ENCODE measurements at regions not wholly inside any gene's neighbourhood (a gene's known extent, or its start where the extent isn't known, plus 50 kb on each side); places are given as distances from the start of the nearest gene placed in this dataset.

DNA sequence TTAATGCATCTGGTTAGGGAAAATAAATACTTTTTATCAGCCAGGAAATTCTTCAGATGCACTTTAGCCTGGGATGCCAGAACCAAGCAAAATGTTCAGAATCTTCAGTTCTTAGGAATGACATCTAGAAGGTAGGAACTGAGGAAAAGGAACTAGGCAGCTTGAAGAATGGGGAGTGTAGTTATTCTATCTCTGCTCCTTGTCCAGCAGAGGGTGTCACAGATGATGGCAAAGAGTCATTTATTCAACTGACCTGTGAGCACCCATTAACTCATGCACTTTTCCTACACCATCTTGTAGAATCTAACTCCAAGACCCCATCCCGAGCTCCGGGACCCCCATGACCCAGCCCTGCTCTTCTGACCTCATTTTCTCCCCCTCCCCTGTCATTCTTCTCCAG, 122.1 kb upstream of the ISX start:
- DNase-seq, result no peak

DNA sequence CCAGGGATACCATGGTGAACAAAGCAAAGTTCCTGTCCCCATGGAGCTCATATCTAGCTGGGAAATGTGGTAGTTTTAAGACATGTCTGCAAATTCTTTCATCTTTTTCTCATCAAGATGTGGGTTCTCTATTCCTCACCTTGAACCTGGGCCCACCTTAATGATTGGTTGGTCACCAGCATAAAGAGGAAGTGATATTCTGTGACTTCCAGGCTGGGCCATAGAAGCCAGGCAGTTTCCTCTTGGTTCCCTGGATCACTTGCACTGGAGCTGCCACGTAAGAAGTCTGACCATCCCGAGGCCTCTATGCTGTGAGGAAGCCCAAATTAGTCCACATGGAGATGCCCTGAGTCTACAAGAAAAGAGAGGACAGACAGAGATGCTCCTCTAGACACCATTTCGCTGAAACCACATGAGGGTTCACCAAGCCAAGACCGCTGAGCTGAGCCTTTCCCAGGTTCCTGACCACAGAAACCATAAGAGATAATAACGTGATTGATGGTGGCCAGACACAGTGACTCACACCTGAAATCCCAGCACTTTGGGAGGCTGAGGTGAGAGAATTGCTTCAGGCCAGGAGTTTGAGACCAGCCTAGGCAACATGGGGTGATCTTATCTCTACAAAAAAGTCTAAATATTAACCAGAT, 119.5 kb upstream of the ISX start:
- no peak for DNase-seq

DNA sequence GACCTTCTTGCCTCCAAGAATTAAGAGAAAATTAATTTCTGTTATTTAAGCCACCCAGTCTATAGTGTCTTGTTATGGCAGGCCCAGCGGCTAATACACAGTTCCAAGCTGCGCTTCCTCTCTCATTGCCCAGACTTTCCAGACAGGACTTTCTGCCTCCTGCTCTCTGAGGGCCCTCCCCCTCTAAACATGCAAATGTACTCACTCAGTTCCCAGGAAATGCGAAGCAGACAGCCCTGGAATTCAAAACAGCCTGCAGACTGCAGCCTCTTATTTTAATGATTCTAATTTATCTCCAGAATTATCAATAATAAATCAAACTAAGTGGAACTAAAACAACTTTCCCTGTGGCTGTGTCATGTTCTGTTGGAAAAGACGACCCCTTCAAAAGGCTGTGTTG, 115.5 kb upstream of the ISX start:
- no peak for DNase-seq

DNA sequence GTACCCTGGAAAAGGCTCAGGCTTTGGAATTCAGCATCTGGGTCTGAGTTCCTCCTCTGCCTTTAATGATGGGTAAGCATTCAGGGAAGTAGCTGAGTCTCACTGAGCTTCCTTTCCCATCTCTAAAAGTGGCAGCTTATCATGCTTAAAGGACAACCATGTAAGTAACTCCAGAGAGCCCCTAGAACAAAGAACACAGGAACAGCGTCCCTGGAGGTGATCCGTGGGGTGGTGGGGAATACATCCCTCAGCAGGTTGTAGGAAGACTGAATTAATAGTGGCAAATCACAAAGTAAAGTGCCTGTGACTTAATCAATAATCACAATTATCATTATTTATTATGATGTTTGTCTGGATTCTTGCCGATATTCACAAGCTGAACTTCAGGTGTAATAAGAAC, 114.7 kb upstream of the ISX start:
- DNase-seq, result no peak

DNA sequence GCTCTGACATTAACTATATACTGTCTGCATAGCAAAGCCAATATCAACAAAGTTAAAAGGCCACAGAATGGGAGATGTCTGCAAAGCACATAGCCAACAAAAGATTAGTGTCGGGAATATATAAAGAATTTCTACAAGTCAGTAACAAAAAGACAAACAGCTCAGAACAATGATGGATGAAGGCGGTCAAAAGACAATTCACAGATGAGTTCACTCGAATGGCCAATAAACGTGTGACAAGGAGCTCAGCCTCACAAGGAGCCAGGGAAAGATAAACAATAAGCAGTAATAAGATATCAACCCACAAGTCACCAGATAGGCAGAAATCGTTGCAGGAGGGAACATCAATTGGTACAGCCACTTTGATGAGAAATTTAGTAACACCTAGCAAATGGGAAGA, 106.0 kb upstream of the ISX start:
- no peak for DNase-seq

DNA sequence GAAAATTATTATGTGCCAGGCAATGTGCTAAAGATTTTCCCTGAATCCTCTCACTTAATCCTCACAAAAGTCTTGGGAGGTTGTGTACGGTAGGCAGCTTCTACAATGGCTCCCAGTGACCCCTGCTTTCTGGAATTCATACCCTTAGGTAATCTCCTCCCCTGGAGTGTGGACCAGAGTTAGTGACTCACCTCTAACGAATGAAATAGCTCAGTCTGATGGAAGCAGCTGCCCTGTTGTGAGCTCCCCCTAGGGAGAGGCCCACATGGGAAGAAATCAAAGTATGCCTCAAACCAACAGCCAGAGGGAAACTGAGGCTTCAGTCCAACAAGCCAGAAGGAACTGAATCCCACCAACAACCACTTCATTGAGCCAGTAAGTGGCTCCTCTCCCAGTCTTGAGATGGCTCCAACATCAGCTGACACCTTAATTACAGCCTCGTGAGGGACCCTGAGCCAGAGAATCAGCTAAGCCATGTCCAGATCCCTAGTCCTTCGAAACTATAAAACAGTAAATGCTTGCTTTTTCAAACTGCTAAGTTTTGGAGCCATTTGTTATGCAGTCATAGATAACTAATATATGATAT, 98.9 kb upstream of the ISX start:
- no peak for DNase-seq

DNA sequence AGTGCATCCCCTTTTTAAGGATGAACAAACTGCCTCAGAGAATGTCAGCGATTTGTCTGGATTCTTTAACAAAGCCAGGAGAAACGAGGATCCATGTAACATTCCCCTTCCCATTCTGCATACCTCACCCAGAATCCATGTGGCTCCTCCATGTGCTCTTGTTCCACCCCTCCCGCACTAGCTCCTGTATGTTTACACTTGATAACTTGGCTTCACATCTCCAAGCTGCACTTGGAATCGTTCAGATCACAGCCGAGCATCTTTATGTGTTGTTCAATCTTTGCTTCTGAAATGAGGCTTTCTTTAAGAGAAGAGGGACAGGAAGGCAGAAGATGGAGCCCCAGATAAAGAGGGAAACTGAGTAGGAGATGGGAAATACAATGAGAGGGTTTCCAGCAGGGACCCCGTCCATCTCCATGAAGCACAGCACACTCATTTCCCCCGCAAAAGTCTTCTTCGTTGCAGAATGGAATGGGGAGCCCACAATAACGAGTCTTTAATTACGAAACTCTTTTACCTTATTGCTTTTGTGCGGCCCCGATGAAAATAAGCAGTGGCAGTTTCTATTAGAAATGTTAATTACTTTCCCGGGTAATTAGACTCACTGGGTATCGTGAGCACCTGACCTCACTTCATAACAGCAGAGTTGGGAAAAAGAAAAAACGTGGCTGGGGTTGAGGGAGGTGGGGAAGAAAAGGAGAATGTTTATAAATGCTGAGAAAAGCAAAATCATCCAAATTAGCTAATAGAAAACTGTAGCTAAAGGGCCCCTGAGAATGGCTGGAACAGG, 96.8 kb upstream of the ISX start:
- DNase-seq, result no peak

DNA sequence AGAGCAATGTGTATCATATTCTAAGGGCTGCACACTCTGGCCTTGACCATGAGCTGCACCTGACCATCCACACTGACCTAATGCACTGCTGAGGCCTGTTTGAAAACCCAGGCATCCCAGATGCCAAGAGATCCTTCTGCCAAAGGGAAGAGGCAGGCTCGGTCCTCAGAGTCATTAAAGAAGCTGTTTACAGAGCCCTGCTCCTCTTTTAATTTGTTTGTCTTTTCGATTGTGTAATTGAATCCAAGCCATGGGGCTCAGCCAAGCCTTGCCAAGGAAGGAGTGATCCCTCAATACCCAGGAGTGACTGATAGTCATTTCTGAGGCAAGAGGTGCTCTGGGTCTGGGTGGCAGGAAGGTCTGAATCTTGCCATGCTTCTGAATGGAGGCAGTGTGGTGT, 94.5 kb upstream of the ISX start:
- no peak for DNase-seq

DNA sequence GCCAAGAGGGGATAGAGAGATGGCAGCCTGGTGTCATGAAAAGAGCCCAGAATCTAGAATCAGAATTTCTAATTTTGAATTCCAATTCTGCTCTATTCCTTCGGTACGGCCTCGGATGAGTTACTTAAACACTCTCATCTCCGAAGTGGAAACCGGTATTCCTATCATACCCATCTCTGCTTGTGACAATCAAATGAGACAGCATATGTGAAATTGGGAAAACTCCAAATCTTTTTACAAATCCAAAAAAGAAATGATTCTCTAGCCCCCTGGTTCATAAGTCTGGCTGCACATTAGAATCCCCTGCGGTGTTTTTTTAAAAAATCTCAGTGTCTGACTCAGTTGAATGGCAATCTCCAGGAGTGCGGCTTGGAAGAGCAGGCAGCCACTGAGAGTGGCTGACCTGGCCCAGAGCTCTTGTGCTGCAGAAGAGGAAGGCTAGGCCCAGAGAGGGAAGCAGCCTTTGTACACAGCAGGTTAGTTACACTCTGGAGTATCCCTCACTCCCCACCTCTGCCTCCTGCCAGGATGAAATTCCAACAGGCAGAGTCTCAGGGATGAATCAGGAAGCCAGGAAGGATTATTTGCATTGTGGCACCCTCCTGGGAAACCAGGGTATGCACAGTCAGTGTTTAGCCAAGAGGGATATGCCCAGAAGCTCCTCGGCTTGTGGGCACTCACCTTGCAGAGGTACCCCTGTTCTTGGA, 93.6 kb upstream of the ISX start:
- DNase-seq, result no peak

DNA sequence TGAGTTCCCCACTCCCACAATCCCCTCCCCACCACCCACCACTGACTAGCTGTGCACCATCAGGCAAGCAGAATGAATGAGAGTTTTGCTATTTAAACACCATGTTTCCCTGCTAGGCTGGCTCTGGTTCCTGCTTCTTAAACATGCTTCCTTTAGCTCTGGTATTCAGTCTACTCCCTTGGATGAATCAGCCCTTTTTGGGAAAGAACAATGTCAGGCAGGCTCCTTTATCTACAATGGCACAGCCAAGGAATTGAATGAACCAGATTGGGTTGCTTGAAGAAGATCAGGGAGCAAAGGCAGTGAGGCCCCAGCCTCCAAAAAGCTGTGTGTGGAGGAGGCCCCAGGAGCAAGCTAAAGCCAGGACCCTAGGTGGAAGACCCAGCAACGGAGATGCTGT, 92.9 kb upstream of the ISX start:
- DNase-seq, result no peak

DNA sequence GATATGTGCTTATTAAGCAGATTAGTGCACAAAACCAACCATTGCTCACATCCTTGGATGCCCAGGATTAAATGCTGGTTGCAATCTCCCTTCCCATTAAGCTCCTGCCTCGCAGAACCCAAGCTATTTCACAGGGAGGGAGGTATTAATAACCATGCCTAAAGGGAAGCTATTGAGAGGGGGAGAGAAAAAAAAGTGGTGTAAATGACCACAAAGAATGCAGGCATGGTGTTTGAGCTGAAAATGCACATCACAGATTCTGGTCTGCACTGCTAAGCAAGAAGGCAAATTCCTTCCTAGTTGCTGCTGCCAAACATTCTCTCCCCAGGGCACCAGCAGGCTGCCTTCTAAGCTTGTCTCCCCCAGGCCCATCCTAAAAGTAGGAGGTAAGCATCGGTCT, 92.0 kb upstream of the ISX start:
- no peak for DNase-seq

DNA sequence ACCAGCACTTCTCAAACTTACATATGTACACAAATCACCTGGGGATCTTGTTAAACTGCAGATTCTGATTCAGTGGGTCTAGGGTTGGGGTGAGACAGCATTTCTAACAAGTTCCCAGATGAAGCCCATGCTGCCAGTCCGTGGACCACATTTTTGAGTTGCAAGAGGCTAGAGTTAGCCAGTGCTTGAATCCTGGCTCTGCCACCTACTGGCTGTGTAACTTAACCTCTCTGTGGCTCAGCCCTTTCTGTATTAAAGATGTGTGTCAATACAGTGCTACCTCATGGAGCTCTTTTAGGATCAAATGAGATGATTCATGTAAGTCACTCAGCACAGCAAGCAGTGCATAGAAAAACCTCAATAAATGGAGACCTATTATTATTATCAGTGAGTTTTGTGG, 90.2 kb upstream of the ISX start:
- no peak for DNase-seq

DNA sequence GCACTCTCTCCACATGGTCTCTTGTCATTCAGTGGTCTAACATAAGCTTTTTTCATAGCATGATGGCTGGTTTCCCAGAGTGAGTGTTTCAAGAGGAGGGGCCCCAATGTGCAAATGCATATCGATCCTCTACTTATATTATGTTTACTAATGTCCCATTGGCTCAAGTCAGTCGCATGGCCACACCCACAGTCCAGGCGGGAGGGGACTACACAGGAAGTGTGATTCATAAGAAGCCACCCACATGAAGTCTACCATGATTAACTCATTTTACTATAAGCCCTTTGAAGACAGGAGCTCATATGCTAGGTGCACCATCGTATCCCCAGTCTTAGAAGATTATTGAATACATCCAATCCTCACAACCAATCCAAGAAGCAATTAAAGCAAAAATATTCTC, 89.5 kb upstream of the ISX start:
- no peak for DNase-seq

DNA sequence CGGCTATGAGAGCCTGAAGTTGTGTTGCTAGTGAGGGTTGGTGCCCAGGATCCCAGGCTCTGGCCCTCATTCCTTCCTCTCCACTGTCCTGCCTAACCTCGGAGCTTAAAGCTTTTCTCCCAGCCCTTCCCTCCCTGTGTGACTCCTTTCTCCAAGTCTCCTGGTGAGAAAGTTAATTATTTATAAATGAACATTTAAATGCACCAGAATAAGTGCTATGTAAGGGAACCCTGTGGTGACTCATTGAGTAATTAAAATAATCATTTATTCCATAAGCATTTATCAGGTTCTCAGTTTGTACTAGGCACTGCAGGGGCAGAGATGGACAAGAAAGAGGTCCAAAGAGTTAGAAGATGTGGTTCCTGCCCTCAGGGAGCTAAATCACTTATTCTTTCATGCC, 89.1 kb upstream of the ISX start:
- DNase-seq, result no peak

DNA sequence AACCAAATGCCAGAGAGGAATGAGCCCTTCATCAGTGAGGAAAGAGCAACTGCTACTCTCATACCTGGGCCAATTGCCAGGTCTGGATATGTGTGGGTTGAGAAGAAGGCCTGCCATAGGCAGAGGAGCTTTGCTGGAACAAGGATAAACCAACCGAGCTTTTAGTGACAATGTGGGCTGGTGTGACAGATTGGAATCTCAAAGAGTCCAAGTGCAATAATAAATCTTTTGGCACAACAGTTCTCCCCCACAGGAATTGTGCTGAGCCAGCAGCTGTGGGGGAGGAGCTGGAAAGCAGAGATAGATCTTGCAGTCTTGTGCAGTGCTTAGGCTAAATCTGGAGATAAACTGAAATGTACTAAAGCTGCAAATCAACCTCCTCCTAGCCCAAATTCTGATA, 79.4 kb upstream of the ISX start:
- no peak for DNase-seq

DNA sequence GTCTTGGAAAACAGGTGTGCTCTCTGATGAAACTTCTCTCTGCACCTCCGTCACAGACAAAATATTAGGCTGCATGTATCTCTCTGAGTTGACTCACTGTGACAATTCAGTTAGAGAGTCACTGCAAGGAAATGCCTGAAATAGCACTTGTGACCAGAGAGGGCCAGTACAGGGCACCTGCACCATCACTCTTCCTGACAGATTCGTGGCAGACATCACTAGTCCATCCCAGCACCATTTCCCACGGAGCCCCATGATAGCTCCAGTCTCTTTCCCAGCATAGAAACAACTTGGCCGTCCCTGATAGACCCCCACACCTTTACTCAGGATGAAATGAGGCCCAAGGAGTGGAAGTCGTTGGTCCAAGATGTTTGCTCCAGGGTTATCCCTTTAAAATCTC, 73.3 kb upstream of the ISX start:
- no peak for DNase-seq

DNA sequence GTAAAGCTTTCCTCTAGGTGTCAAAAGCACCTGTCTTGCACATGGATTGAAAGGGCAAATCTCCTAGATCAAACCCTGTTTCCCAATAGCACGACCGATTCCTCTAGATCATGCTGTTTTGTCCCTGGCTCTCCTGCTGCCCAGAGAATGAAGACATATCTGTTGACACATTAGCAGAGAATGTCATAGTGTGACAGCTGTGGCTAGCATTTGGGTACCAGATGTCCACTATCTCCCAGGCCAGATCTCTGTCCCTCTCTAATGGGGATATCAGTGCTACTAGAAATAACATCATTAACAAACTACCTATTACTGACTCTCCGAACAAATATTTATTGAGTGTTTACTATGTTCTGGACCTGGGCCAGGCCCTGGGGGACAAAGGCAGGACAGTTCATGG, 72.4 kb upstream of the ISX start:
- DNase-seq, result no peak

DNA sequence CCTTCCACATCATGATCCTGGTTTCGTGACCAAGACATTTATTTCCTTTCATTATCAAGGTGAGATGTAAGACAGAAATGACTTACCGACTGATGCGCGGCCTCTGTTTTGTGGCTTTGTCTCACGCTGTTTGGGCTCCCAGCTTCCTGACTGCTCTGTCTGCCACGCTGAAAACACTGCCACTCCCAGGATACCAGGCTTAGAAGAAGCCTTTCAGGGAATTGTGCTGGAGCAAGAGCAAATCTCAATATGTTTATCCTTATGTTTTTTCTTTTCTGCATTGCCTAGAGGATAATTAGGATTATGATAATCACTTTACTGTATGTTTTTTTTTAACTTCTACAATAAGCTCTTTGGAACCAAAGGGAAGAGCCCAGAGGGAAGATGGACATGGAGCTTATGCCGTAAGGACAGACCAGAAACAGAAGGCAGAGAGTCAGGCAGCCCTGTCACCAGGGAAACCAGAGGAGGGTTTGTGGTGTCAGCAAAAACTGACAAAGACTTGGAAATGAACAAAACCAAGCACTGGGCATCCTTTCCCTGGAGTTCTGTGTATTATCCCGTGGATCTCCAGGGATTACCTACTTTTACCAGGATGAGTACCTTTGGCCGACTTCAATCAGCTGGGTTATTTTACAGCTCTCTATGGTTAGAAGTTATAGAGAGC, 68.2 kb upstream of the ISX start:
- no peak for DNase-seq

DNA sequence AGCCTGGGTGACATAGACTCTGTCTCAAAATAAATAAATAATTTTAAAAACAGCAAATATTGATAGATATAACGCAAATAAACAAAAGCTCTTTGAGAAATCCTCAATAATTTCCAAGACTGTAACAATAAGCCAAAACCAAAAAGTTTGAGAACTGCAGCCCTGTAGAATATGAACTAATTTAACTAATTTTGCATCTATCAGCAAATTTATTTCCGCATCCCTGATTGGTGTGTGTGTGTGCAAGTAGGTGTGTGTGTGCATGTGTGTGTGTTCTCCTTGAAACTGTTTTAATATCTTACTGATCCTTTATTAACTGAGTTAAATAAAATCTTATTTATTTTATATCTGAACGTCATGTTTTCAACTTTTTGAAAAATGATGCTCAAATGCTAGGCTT, 67.0 kb upstream of the ISX start:
- DNase-seq, result no peak

DNA sequence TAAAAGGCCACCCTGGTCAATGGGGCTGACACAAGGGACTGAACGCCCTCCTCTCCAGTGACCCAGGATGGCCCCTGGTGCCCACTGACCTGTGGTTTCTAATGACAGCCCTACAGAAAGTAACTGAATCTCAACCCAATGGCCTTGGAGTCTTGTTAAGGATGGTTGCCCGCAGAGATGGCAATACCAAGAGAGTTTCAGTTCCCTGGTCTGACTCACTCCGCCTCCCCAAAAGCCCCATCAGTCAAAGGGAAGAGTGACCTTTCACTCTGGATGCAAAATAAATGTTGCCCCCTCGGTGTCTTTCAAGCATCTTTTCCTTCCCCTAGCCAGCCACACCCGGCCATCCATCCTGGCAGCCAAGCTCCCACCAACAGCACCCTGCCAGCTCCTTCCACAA, 57.7 kb upstream of the ISX start:
- no peak for DNase-seq

DNA sequence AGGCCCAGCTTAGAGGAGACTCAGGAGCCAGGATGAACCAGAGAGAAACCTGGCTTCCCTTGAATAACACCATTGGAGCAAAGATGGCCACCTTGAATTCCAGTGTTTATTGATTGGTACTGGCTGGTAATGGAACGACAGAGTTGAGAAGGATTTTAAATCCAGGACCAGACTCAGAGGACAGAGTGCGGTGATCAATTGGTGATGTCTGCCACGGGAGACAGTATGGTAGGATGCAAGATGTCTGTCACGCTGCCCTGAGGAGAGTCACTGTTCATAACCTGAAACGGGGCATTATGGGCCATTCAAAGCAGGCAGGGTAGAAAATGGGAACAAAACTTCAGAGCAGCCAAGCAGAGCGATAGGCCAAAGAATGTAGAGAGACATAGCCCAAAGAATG, 55.4 kb upstream of the ISX start:
- no peak for DNase-seq

DNA sequence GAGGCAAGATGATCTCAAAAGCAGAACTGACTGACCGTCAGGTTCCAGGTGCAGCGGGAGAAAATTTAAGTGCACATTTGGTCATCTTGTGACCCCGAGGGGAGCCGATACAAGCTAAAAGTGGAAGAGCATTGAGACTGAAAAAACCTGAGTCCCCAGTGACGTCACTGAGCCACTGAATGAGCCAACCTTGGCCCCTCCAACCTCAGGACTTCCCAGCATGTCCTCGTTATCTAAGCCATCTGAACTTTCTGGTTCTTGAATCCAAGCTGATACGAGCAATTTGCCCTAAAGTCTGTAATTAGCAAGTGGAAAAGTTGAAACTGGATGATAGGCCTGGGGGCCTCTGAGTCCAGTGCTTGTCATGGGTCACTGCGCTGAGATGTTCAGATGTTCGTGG, 51.1 kb upstream of the ISX start:
- no peak for DNase-seq

Data from NCI-H1048 (cell line).